IMR-90 (cell line): ENCODE measurements at regions not wholly inside any gene's neighbourhood (a gene's known extent, or its start where the extent isn't known, plus 50 kb on each side); places are given as distances from the start of the nearest gene placed in this dataset.

Experiments
- ATAC-seq: fragments of 200-7000 bp; cut with Tn5 transposase; 2 replicates; pipeline ENCODE4 v1.9.1; 2020; ENCODE audit warnings: low read depth, mild to moderate bottlenecking, moderate library complexity
- BruUV-seq: library from RNA; stranded (reverse); fragments of 400-500 nt; replicated peaks from 2 replicates; lab custom pipeline; 2021; lab: Mats Ljungman, UMichigan
- CTCF ChIA-PET: fragments of 300-600 bp; formaldehyde crosslinking; extraction: SDS; loops from one replicate; lab custom pipeline; 2021; ENCODE audit warnings: antibody characterized with exemption; lab: Yijun Ruan, JAX
- POLR2A ChIA-PET: fragments of 300-600 bp; sonication (Branson Sonifier 250); formaldehyde crosslinking; loops from one replicate; lab custom pipeline; 2022; ENCODE audit warnings: antibody characterized with exemption; ENCODE audit not compliant: unreplicated experiment; lab: Charles Lee
- DNase-seq: peaks from one replicate; pipeline ENCODE4 v3.0.0; 2013
- H2AFZ ChIP-seq: replicated peaks from 2 replicates; pipeline ENCODE3; 2013; ENCODE audit warnings: low read length, mild to moderate bottlenecking; ENCODE audit not compliant: poor library complexity
- H2AK5ac ChIP-seq: 2 replicates; pipeline ENCODE4 v1.6.1; 2013; ENCODE audit warnings: low read depth, low read length, inconsistent platforms
- H2AK9ac ChIP-seq: replicated peaks from 2 replicates; pipeline ENCODE3; 2013; ENCODE audit warnings: mild to moderate bottlenecking, low read depth, low read length, moderate library complexity; ENCODE audit not compliant: poor library complexity
- H2BK120ac ChIP-seq: 2 replicates; pipeline ENCODE4 v1.6.1; 2013; ENCODE audit warnings: low read depth, low read length, inconsistent platforms
- H2BK15ac ChIP-seq: 3 replicates; pipeline ENCODE4 v1.6.1; 2013; ENCODE audit warnings: low read depth, low read length, inconsistent platforms
- H2BK20ac ChIP-seq: 2 replicates; pipeline ENCODE4 v1.6.1; 2013; ENCODE audit warnings: low read depth, mild to moderate bottlenecking, inconsistent platforms, low read length, moderate library complexity
- H2BK5ac ChIP-seq: 2 replicates; pipeline ENCODE4 v1.6.1; 2013; ENCODE audit warnings: mild to moderate bottlenecking, low read depth, low read length, inconsistent platforms; ENCODE audit not compliant: poor library complexity, severe bottlenecking
- H3K14ac ChIP-seq: replicated peaks from 2 replicates; pipeline ENCODE4 v1.6.1; 2013; ENCODE audit warnings: low read depth, low read length, inconsistent platforms
- H3K18ac ChIP-seq: 2 replicates; pipeline ENCODE4 v1.6.1; 2013; ENCODE audit warnings: low read depth, low read length, control low read depth
- H3K23ac ChIP-seq: 2 replicates; pipeline ENCODE4 v1.6.1; 2013; ENCODE audit warnings: low read depth, low read length, inconsistent platforms
- H3K27ac ChIP-seq: 2 replicates; pipeline ENCODE4 v1.5.1; 2013; ENCODE audit warnings: mild to moderate bottlenecking, control low read depth, low read length; ENCODE audit not compliant: insufficient read depth
- H3K27me3 ChIP-seq: 2 replicates; pipeline ENCODE4 v1.6.1; 2013; ENCODE audit warnings: low read length; ENCODE audit not compliant: control insufficient read depth, insufficient read depth
- H3K36me3 ChIP-seq: 2 replicates; pipeline ENCODE4 v1.6.1; 2013; ENCODE audit warnings: low read length, mixed read lengths; ENCODE audit not compliant: control insufficient read depth, insufficient read depth
- H3K4ac ChIP-seq: 2 replicates; pipeline ENCODE4 v1.6.1; 2013; ENCODE audit warnings: low read depth, low read length, inconsistent platforms
- H3K4me1 ChIP-seq: 2 replicates; pipeline ENCODE4 v1.6.1; 2013; ENCODE audit warnings: low read length, mixed read lengths; ENCODE audit not compliant: control insufficient read depth, insufficient read depth
- H3K4me2 ChIP-seq: 2 replicates; pipeline ENCODE4 v1.6.1; 2013; ENCODE audit warnings: low read depth, mild to moderate bottlenecking, control low read depth, low read length, moderate library complexity
- H3K4me3 ChIP-seq: 2 replicates; pipeline ENCODE4 v1.5.1; 2013; ENCODE audit warnings: low read depth, mild to moderate bottlenecking, control low read depth, low read length, moderate library complexity; ENCODE audit not compliant: insufficient read depth
- H3K56ac ChIP-seq: 2 replicates; pipeline ENCODE4 v1.6.1; 2013; ENCODE audit warnings: low read length, inconsistent platforms; ENCODE audit not compliant: insufficient read depth; ENCODE audit errors: extremely low read depth
- H3K79me1 ChIP-seq, 2 experiments: 2 replicates each; pipeline ENCODE4 v1.6.1; 2013; ENCODE audit warnings: low read length in 2 of 2, inconsistent platforms in 1 of 2, low read depth in 1 of 2
- H3K9ac ChIP-seq: 2 replicates; pipeline ENCODE4 v1.6.1; 2013; ENCODE audit warnings: low read depth, low read length, control low read depth
- H3K9me1 ChIP-seq: 2 replicates; pipeline ENCODE4 v1.6.1; 2013; ENCODE audit warnings: low read length, inconsistent platforms; ENCODE audit not compliant: insufficient read depth
- H3K9me3 ChIP-seq: 2 replicates; pipeline ENCODE4 v1.6.1; 2013; ENCODE audit warnings: low read length; ENCODE audit not compliant: control insufficient read depth, insufficient read depth
- H4K20me1 ChIP-seq: 2 replicates; pipeline ENCODE4 v1.6.1; 2013; ENCODE audit warnings: low read length, inconsistent platforms; ENCODE audit not compliant: insufficient read depth
- H4K5ac ChIP-seq: 2 replicates; pipeline ENCODE4 v1.6.1; 2013; ENCODE audit warnings: mild to moderate bottlenecking, low read depth, low read length, control low read depth
- H4K8ac ChIP-seq, 2 experiments: 2 replicates each; pipeline ENCODE4 v1.6.1; 2013; ENCODE audit warnings: low read depth in 2 of 2, low read length in 2 of 2, control low read depth in 1 of 2, inconsistent platforms in 1 of 2
- H4K91ac ChIP-seq: 2 replicates; pipeline ENCODE4 v1.6.1; 2013; ENCODE audit warnings: low read depth, low read length, inconsistent platforms; ENCODE audit not compliant: insufficient read depth
- BHLHE40 ChIP-seq: fragments of 150-350 bp; IDR thresholded peaks from 2 replicates; pipeline ENCODE4 v1.6.1; 2016; ENCODE audit warnings: mild to moderate bottlenecking, low read depth, low read length
- CEBPB ChIP-seq: IDR thresholded peaks from 2 replicates; pipeline ENCODE4 v1.6.1; 2012; ENCODE audit warnings: low read depth, low read length, improper control_type of control experiment
- CHD1 ChIP-seq: IDR thresholded peaks from 2 replicates; pipeline ENCODE4 v1.6.1; 2012; ENCODE audit warnings: low read depth, low read length, improper control_type of control experiment
- CTCF ChIP-seq: conservative IDR thresholded peaks from 2 replicates; pipeline ENCODE4 v1.5.1; 2012; ENCODE audit warnings: mild to moderate bottlenecking, low read depth, low read length, improper control_type of control experiment
- ELK1 ChIP-seq: fragments of 150-350 bp; IDR thresholded peaks from 2 replicates; pipeline ENCODE4 v1.6.1; 2016; ENCODE audit warnings: low read depth, mild to moderate bottlenecking, low read length, moderate library complexity, borderline replicate concordance
- FOS ChIP-seq: fragments of 150-350 bp; IDR thresholded peaks from 2 replicates; pipeline ENCODE4 v1.6.1; 2016; ENCODE audit warnings: low read depth, low read length
- MAFK ChIP-seq: IDR thresholded peaks from 2 replicates; pipeline ENCODE4 v1.6.1; 2012; ENCODE audit warnings: low read depth, low read length, improper control_type of control experiment
- MAZ ChIP-seq: IDR thresholded peaks from 2 replicates; pipeline ENCODE4 v1.6.1; 2012; ENCODE audit warnings: low read depth, mild to moderate bottlenecking, low read length, improper control_type of control experiment, moderate library complexity, borderline replicate concordance
- MXI1 ChIP-seq: IDR thresholded peaks from 2 replicates; pipeline ENCODE4 v1.6.1; 2012; ENCODE audit warnings: low read depth, mild to moderate bottlenecking, low read length, moderate library complexity, borderline replicate concordance
- NFE2L2 ChIP-seq: fragments of 150-350 bp; IDR thresholded peaks from 2 replicates; pipeline ENCODE4 v1.6.1; 2016; ENCODE audit warnings: low read depth, mild to moderate bottlenecking, low read length
- POLR2A ChIP-seq: IDR thresholded peaks from 2 replicates; pipeline ENCODE4 v1.6.1; 2012; ENCODE audit warnings: mild to moderate bottlenecking, low read depth, low read length
- RAD21 ChIP-seq: IDR thresholded peaks from 2 replicates; pipeline ENCODE4 v1.6.1; 2012; ENCODE audit warnings: low read length, improper control_type of control experiment
- RCOR1 ChIP-seq: IDR thresholded peaks from 2 replicates; pipeline ENCODE4 v1.6.1; 2012; ENCODE audit warnings: mild to moderate bottlenecking, low read length, improper control_type of control experiment; ENCODE audit not compliant: insufficient replicate concordance
- RFX5 ChIP-seq: IDR thresholded peaks from 2 replicates; pipeline ENCODE4 v1.8.0; 2012; ENCODE audit warnings: low read depth, mild to moderate bottlenecking, low read length, moderate library complexity
- SMC3 ChIP-seq: fragments of 150-350 bp; IDR thresholded peaks from 2 replicates; pipeline ENCODE4 v1.6.1; 2016; ENCODE audit warnings: low read depth, mild to moderate bottlenecking, antibody characterized with exemption, low read length, moderate library complexity
- USF2 ChIP-seq: fragments of 150-350 bp; IDR thresholded peaks from 2 replicates; pipeline ENCODE4 v1.6.1; 2017; ENCODE audit warnings: mild to moderate bottlenecking, antibody characterized with exemption, low read length, low read depth
- WGBS, 2 experiments: methylation state at CpG; one replicate each; pipeline versions ENCODE4 v1.1.5 to v1.1.7; 2013; ENCODE audit warnings: missing lambda C conversion rate in 2 of 2; ENCODE audit not compliant: insufficient read length in 1 of 2; ENCODE audit errors: extremely low coverage in 2 of 2; 5-methylcytosine and 5-hydroxymethylcytosine counted together
- dilution Hi-C: fragments of 300-500 bp; cut with HindIII; formaldehyde crosslinking; loops from one replicate; pipeline ENCODE4 v1.14.3; 2018; ENCODE audit warnings: low sequenced_read_pairs; ENCODE audit not compliant: unreplicated experiment
- in situ Hi-C: fragments of 300-500 bp; cut with MboI; formaldehyde crosslinking; loops from 3 replicates; pipeline ENCODE4 v1.14.3; 2019; ENCODE audit warnings: low sequenced_read_pairs, inconsistent platforms, mixed read lengths
- intact Hi-C: fragments of 100-400 bp; cut with micrococcal nuclease; formaldehyde crosslinking; loops from 2 replicates; pipeline ENCODE4 v1.10.0; 2022

GRCh38 chr3:76383781-76384180 lies 598.4 kb upstream of the ZNF717 start:
- Histone ChIP-seq H3K4me3 (no peak overlapping the region), H2AK9ac (no peak overlapping the region), H3K27me3 (no peaks in the 10 kb centered on the region), H3K18ac (no peak overlapping the region), H2BK5ac (no peak overlapping the region), H4K8ac (no peak overlapping the region), H2AK5ac (no peak overlapping the region), H3K36me3 (no peaks in the 10 kb centered on the region), H3K4ac (no peak overlapping the region), H3K4me2 (no peak overlapping the region), H2BK20ac (no peak overlapping the region), H3K9ac (no peak overlapping the region), H3K9me3 (no peaks in the 10 kb centered on the region), H3K4me1 (no peaks in the 10 kb centered on the region), H4K91ac (no peak overlapping the region), H3K14ac (no peak overlapping the region), H2BK120ac (no peak overlapping the region), H4K20me1 (no peaks in the 10 kb centered on the region), H3K9me1 (no peaks in the 10 kb centered on the region), H2AFZ (no peak overlapping the region), H4K5ac (no peak overlapping the region), H3K23ac (no peak overlapping the region), H3K56ac (no peak overlapping the region), H3K79me1 (no peaks in the 10 kb centered on the region), H3K27ac (no peak overlapping the region), H2BK15ac (no peak overlapping the region)
- 100% methylated on average over 2 of the region's 6 CpGs; no CpG with 5 or more reads in 1 of the 2 experiments for WGBS, 2 experiments
- DNase-seq (no peak), ATAC-seq (no peak)
- ChIA-PET POLR2A (no interaction called here), CTCF (no interaction called here)
- dilution Hi-C loops = no loop called here
- TF ChIP-seq BHLHE40 (no peak), ELK1 (no peak), CHD1 (no peak), FOS (no peak), RCOR1 (no peak), USF2 (no peak), MAZ (no peak), NFE2L2 (no peak), RAD21 (no peak), SMC3 (no peak), CTCF (no peak), POLR2A (no peak), RFX5 (no peak), MXI1 (no peak), CEBPB (no peak), MAFK (no peak)
- in situ Hi-C loops = no loop called here
- BruUV-seq = no TSS peak
- intact Hi-C loops = no loop called here
